ENCODE measurements at regions not wholly inside any gene's neighbourhood (a gene's known extent, or its start where the extent isn't known, plus 50 kb on each side); places are given as distances from the start of the nearest gene placed in this dataset.

DNA sequence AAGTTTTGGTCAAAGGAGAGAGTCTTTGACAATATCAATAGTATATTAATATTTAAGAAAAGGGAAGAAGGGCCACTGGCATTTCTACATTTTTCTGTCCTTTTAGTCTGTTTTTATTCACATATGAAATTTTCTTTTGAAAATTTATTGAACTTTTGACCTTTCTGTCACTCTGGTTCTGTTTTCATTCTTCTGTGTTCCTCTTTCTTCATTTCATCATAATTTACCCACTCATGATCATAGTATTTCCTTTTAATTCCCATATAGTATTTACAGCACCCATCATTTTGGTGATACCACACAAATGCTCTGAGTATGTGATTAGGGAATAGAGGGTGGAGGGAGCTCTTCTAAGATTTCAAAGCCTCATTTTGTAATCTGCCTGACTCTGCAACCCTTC, 142.8 kb downstream of the GJA1 start:
- H3K27me3 ChIP-seq (ENCODE audit: insufficient read depth, low read length) = no peaks in the 10 kb centered on the region
- no peak overlapping the region for H3K4me3 ChIP-seq (ENCODE audit: low read depth, low read length, poor library complexity, severe bottlenecking)
- H3K36me3 ChIP-seq (ENCODE audit: insufficient read depth, low read length) = no peaks in the 10 kb centered on the region
- H4K20me1 ChIP-seq (ENCODE audit: insufficient read depth, low read length) = no peaks in the 10 kb centered on the region
- no peaks in the 10 kb centered on the region for H3K79me2 ChIP-seq (ENCODE audit: insufficient read depth, low read length)
- no peaks in the 10 kb centered on the region for H3K9me2 ChIP-seq (ENCODE audit: low read depth, low read length)
- H3K4me1 ChIP-seq (ENCODE audit: insufficient read depth, low read length, severe bottlenecking) = no peaks in the 10 kb centered on the region
- H2AFZ ChIP-seq (ENCODE audit: low read length) = no peak overlapping the region
- H3K9ac ChIP-seq (ENCODE audit: low read length) = no peak overlapping the region
- H3F3A ChIP-seq (ENCODE audit: insufficient read depth, low read length) = no peaks in the 10 kb centered on the region
- H3K27ac ChIP-seq (ENCODE audit: low read depth, low read length, poor library complexity, severe bottlenecking) = no peak overlapping the region
- TF ChIP-seq, protein P1, sequence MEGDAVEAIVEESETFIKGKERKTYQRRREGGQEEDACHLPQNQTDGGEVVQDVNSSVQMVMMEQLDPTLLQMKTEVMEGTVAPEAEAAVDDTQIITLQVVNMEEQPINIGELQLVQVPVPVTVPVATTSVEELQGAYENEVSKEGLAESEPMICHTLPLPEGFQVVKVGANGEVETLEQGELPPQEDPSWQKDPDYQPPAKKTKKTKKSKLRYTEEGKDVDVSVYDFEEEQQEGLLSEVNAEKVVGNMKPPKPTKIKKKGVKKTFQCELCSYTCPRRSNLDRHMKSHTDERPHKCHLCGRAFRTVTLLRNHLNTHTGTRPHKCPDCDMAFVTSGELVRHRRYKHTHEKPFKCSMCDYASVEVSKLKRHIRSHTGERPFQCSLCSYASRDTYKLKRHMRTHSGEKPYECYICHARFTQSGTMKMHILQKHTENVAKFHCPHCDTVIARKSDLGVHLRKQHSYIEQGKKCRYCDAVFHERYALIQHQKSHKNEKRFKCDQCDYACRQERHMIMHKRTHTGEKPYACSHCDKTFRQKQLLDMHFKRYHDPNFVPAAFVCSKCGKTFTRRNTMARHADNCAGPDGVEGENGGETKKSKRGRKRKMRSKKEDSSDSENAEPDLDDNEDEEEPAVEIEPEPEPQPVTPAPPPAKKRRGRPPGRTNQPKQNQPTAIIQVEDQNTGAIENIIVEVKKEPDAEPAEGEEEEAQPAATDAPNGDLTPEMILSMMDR (IDR thresholded peaks at IDR 0.05; ENCODE audit: low read length) = no peak
- TF ChIP-seq EZH2 (IDR thresholded peaks at IDR 0.05; ENCODE audit: borderline replicate concordance, low read length) = no peak
- H3K4me2 ChIP-seq (ENCODE audit: low read length) = no peak overlapping the region
- no peaks in the 10 kb centered on the region for H3K9me3 ChIP-seq (ENCODE audit: low read length)

DNA sequence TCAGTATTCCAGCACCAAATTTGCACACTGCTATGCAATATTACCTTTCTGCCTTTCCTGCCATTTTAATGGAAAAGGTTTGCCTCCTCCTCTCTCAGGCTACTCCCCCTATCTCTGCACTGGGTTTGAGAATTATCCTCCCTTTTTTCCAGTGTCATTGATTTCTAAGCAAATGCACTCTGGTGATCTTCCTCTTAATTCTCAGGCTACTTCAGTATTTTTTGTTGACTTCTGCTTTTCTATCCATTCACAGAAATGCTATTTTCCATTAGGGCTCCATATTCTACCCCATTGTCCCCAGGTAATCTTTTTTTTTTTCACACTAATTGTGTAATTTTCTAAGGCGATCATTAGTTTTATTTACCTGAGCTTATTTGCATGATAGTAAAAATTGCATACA, 144.0 kb downstream of the GJA1 start:
- H3F3A ChIP-seq (ENCODE audit: insufficient read depth, low read length) = no peaks in the 10 kb centered on the region
- TF ChIP-seq, protein P1 (IDR thresholded peaks at IDR 0.05; ENCODE audit: low read length) = no peak
- TF ChIP-seq EZH2 (IDR thresholded peaks at IDR 0.05; ENCODE audit: borderline replicate concordance, low read length) = no peak

DNA sequence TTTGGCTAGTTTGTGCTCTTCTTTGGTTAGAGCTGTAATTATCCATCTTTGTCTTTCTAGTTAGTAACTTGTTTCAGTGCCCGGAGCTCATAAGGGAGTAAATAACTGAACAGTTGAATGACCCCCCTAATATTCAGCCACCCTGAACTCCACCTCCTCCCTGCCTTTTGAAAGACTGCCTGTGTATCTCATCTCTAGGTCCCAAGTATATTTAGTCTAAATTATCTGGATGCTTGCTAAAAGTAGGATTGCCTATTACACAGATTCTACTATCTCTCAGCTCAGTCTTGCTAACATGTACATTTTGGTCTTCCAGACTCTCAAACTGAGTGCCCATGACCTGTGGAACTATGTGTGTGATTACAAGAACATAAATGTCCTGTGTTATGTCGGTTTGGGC, 145.9 kb downstream of the GJA1 start:
- H3K36me3 ChIP-seq (ENCODE audit: insufficient read depth, low read length) = no peaks in the 10 kb centered on the region
- H3F3A ChIP-seq (ENCODE audit: insufficient read depth, low read length) = no peaks in the 10 kb centered on the region
- no peaks in the 10 kb centered on the region for H3K79me2 ChIP-seq (ENCODE audit: insufficient read depth, low read length)
- no peak overlapping the region for H3K4me3 ChIP-seq (ENCODE audit: low read depth, low read length, poor library complexity, severe bottlenecking)
- H3K9me3 ChIP-seq (ENCODE audit: low read length) = no peaks in the 10 kb centered on the region
- H3K27me3 ChIP-seq (ENCODE audit: insufficient read depth, low read length) = no peaks in the 10 kb centered on the region
- no peaks in the 10 kb centered on the region for H3K9me2 ChIP-seq (ENCODE audit: low read depth, low read length)
- H4K20me1 ChIP-seq (ENCODE audit: insufficient read depth, low read length) = no peaks in the 10 kb centered on the region
- TF ChIP-seq, protein P1 (IDR thresholded peaks at IDR 0.05; ENCODE audit: low read length) = no peak
- no peak for TF ChIP-seq EZH2 (IDR thresholded peaks at IDR 0.05; ENCODE audit: borderline replicate concordance, low read length)
- no peak overlapping the region for H2AFZ ChIP-seq (ENCODE audit: low read length)
- H3K27ac ChIP-seq (ENCODE audit: low read depth, low read length, poor library complexity, severe bottlenecking) = no peak overlapping the region
- no peak overlapping the region for H3K9ac ChIP-seq (ENCODE audit: low read length)
- no peak overlapping the region for H3K4me2 ChIP-seq (ENCODE audit: low read length)
- H3K4me1 ChIP-seq (ENCODE audit: insufficient read depth, low read length, severe bottlenecking) = no peaks in the 10 kb centered on the region

More for the DNA sequence above, 144.0 kb downstream of the GJA1 start:
- no peak overlapping the region for H3K27ac ChIP-seq (ENCODE audit: low read depth, low read length, poor library complexity, severe bottlenecking)
- H3K4me2 ChIP-seq (ENCODE audit: low read length) = no peak overlapping the region
- no peaks in the 10 kb centered on the region for H3K9me3 ChIP-seq (ENCODE audit: low read length)
- H3K9me2 ChIP-seq (ENCODE audit: low read depth, low read length) = no peaks in the 10 kb centered on the region
- no peak overlapping the region for H3K9ac ChIP-seq (ENCODE audit: low read length)
- no peak overlapping the region for H2AFZ ChIP-seq (ENCODE audit: low read length)
- no peaks in the 10 kb centered on the region for H4K20me1 ChIP-seq (ENCODE audit: insufficient read depth, low read length)
- no peaks in the 10 kb centered on the region for H3K79me2 ChIP-seq (ENCODE audit: insufficient read depth, low read length)
- H3K4me3 ChIP-seq (ENCODE audit: low read depth, low read length, poor library complexity, severe bottlenecking) = no peak overlapping the region
- no peaks in the 10 kb centered on the region for H3K4me1 ChIP-seq (ENCODE audit: insufficient read depth, low read length, severe bottlenecking)
- no peaks in the 10 kb centered on the region for H3K27me3 ChIP-seq (ENCODE audit: insufficient read depth, low read length)
- no peaks in the 10 kb centered on the region for H3K36me3 ChIP-seq (ENCODE audit: insufficient read depth, low read length)

All from OCI-LY1 (cell line).